Adrenal gland (tissue), 9 donors: ENCODE measurements at regions not wholly inside any gene's neighbourhood (a gene's known extent, or its start where the extent isn't known, plus 50 kb on each side); places are given as distances from the start of the nearest gene placed in this dataset.

ENCODE experiments used
- DNase-seq, 7 donors: peaks; one replicate each; pipeline ENCODE4 v3.0.0-alpha.2; 2019 to 2020
- H3K27ac ChIP-seq, 5 donors: fragments of 200-600 bp; sonication (generic) in 4 of 5; 1 replicate in 3 of 5; 2 replicates in 2 of 5; pipeline versions ENCODE4 v1.5.1 to v1.8.0; 2016 to 2020; ENCODE audit warnings: mild to moderate bottlenecking in 1 of 5
- H3K27me3 ChIP-seq: fragments of 200-600 bp; 2 replicates; pipeline ENCODE4 v1.8.0; 2021
- H3K36me3 ChIP-seq, 2 donors: fragments of 200-600 bp; replicated peaks in 1 of 2; 1 replicate in 1 of 2; 2 replicates in 1 of 2; pipeline versions ENCODE4 v1.5.1 to v1.8.0; 2018 to 2022
- H3K4me1 ChIP-seq, 2 donors: fragments of 200-600 bp; replicated peaks in 1 of 2; 1 replicate in 1 of 2; 2 replicates in 1 of 2; pipeline versions ENCODE4 v1.5.1 to v1.8.0; 2018 to 2021
- H3K4me3 ChIP-seq, 4 donors: fragments of 200-600 bp; sonication (generic) in 3 of 4; one replicate each; pipeline ENCODE4 v1.5.1; 2016 to 2018
- H3K9me3 ChIP-seq, 3 donors: fragments of 200-600 bp; sonication (generic) in 1 of 3; replicated peaks in 1 of 3; 1 replicate in 2 of 3; 2 replicates in 1 of 3; pipeline versions ENCODE4 v1.5.1 to v1.8.0; 2016 to 2021
- CTCF ChIP-seq, 6 experiments: fragments of 450-650 bp in 4 of 6; fragments of 200-600 bp in 2 of 6; sonication (generic) in 1 of 6; IDR thresholded peaks; 1 replicate in 5 of 6; 2 replicates in 1 of 6; pipeline versions ENCODE4 v1.5.1 to v1.8.0; 2016 to 2021; ENCODE audit warnings: antibody characterized with exemption in 6 of 6, mild to moderate bottlenecking in 2 of 6, moderate library complexity in 1 of 6
- POLR2A ChIP-seq, 2 donors: fragments of 450-650 bp; IDR thresholded peaks; one replicate each; pipeline ENCODE4 v1.6.1; 2017; ENCODE audit warnings: antibody characterized with exemption in 2 of 2, mild to moderate bottlenecking in 2 of 2, moderate library complexity in 1 of 2
- WGBS, 4 donors: extraction: QIAGEN DNeasy Blood & Tissue Kit in 2 of 4; methylation state at CpG; one replicate each; pipeline versions ENCODE4 v1.1.5 to v1.1.7; 2013 to 2017; 5-methylcytosine and 5-hydroxymethylcytosine counted together
- intact Hi-C, 2 donors: fragments of 100-400 bp; cut with DNase I; formaldehyde crosslinking; loops; one replicate each; pipeline versions ENCODE4 v1.14.1 to v1.15.0; 2022 to 2023
- donor health status: healthy with polysubstance abuse.
- donor health status: Bipolar disorder and iron deficiency.
- donor health status: DM: yes; HTN: yes; CAD: no.
- donor health status: DM: no; HTN: no; CAD: no.
- donor health status: DM: no; HTN: no; CAD: no.

GRCh38 chr6:147648916-147649315 lies 140.4 kb downstream of the SAMD5 start:
- 66 to 78% (median 75%) methylated on average over 2 of the region's 2 CpGs for whole genome bisulfite sequencing, 4 donors
- DNase-seq: no peak

GRCh38 chr6:147651249-147652063 lies 143.0 kb downstream of the SAMD5 start:
- Histone ChIP-seq H3K27ac (peak overlapping the region in 2 of 5 donors; percentile 33 to 49), H3K36me3 (no peaks in the 10 kb centered on the region), H3K9me3 (no peaks in the 10 kb centered on the region), H3K4me1 (no peaks in the 10 kb centered on the region), H3K4me3 (no peak overlapping the region), H3K27me3 (no peaks in the 10 kb centered on the region)
- intact Hi-C loops: no loop called here
- WGBS, 4 donors: 63 to 65% (median 64%) methylated on average over 6 of the region's 6 CpGs
- TF ChIP-seq CTCF (IDR thresholded peaks at IDR 0.05): peak in 2 of 6 experiments; percentile 8 to 14
- no peak for TF ChIP-seq POLR2A (IDR thresholded peaks at IDR 0.05)
- peak in 6 of 7 donors; percentile 11 to 67 (median 20) for DNase-seq

More at GRCh38 chr6:147648916-147649315, 140.4 kb downstream of the SAMD5 start:
- Histone ChIP-seq H3K4me3 (no peak overlapping the region), H3K4me1 (no peaks in the 10 kb centered on the region), H3K27me3 (no peaks in the 10 kb centered on the region), H3K27ac (no peak overlapping the region), H3K36me3 (no peaks in the 10 kb centered on the region), H3K9me3 (no peaks in the 10 kb centered on the region)
- intact Hi-C loops: no loop called here
- TF ChIP-seq CTCF (IDR thresholded peaks at IDR 0.05) (no peak), POLR2A (IDR thresholded peaks at IDR 0.05) (no peak)

GRCh38 chr6:147653631-147654030 lies 145.1 kb downstream of the SAMD5 start:
- no peak for DNase-seq
- Histone ChIP-seq H3K4me1 (no peaks in the 10 kb centered on the region), H3K27me3 (no peaks in the 10 kb centered on the region), H3K27ac (no peak overlapping the region), H3K4me3 (no peak overlapping the region), H3K36me3 (no peaks in the 10 kb centered on the region), H3K9me3 (no peaks in the 10 kb centered on the region)
- TF ChIP-seq POLR2A (IDR thresholded peaks at IDR 0.05) (no peak), CTCF (IDR thresholded peaks at IDR 0.05) (no peak)
- intact Hi-C loops: no loop called here
- WGBS, 4 donors: 45 to 74% (median 69%) methylated on average over 2 of the region's 2 CpGs

GRCh38 chr6:147654103-147654845 lies 145.8 kb downstream of the SAMD5 start:
- no peak for DNase-seq
- Histone ChIP-seq H3K27me3 (no peaks in the 10 kb centered on the region), H3K4me1 (no peaks in the 10 kb centered on the region), H3K4me3 (no peak overlapping the region), H3K36me3 (no peaks in the 10 kb centered on the region), H3K27ac (no peak overlapping the region), H3K9me3 (no peaks in the 10 kb centered on the region)
- TF ChIP-seq CTCF (IDR thresholded peaks at IDR 0.05) (no peak), POLR2A (IDR thresholded peaks at IDR 0.05) (no peak)
- intact Hi-C loops: no loop called here
- WGBS, 4 donors: 55 to 70% (median 69%) methylated on average over 5 of the region's 5 CpGs
